ENCODE measurements at regions not wholly inside any gene's neighbourhood (a gene's known extent, or its start where the extent isn't known, plus 50 kb on each side); places are given as distances from the start of the nearest gene placed in this dataset.
"Not testable (repeated sequence)": the region's sequence is repeated elsewhere in the genome, so short reads cannot be mapped to it uniquely, and the experiment has no call there.

GRCh38 chr12:38016602-38017001 is 300.0 kb upstream of the ALG10B start:
- in situ Hi-C loops (cut with HindIII; ENCODE audit: low pct_unique_long_range_greater_than_20kb, low sequenced_read_pairs), result no loop called here
- DNase-seq (ENCODE audit: low read depth), result no peak

DNA sequence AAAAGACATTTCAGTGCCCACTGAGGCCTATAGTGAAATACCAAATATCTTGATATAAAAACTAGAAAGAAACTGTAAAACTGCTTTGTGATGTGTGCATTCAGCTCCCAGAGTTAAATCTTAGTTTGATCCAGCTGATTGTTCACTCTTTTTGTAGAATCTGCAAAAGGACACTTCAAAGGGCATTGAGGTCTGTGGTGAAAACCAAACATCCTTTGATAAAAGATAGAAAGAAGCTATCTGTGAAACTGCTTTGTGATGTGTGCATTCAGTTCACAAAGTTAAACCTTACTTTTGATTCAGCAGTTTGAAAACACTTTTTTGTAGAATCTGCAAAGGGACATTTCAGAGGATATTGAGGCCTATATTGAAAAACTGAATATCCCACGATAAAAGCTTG is 290.7 kb upstream of the ALG10B start:
- DNase-seq (ENCODE audit: low read depth), result no peak
- in situ Hi-C loops (cut with HindIII; ENCODE audit: low pct_unique_long_range_greater_than_20kb, low sequenced_read_pairs), result no loop called here

GRCh38 chr12:38053113-38053512 is 263.5 kb upstream of the ALG10B start:
- no peak for DNase-seq (ENCODE audit: low read depth)
- in situ Hi-C loops (cut with HindIII; ENCODE audit: low pct_unique_long_range_greater_than_20kb, low sequenced_read_pairs), result no loop called here

GRCh38 chr12:38053655-38054464 is 262.7 kb upstream of the ALG10B start:
- in situ Hi-C loops (cut with HindIII; ENCODE audit: low pct_unique_long_range_greater_than_20kb, low sequenced_read_pairs), result no loop called here
- no peak for DNase-seq (ENCODE audit: low read depth)

DNA sequence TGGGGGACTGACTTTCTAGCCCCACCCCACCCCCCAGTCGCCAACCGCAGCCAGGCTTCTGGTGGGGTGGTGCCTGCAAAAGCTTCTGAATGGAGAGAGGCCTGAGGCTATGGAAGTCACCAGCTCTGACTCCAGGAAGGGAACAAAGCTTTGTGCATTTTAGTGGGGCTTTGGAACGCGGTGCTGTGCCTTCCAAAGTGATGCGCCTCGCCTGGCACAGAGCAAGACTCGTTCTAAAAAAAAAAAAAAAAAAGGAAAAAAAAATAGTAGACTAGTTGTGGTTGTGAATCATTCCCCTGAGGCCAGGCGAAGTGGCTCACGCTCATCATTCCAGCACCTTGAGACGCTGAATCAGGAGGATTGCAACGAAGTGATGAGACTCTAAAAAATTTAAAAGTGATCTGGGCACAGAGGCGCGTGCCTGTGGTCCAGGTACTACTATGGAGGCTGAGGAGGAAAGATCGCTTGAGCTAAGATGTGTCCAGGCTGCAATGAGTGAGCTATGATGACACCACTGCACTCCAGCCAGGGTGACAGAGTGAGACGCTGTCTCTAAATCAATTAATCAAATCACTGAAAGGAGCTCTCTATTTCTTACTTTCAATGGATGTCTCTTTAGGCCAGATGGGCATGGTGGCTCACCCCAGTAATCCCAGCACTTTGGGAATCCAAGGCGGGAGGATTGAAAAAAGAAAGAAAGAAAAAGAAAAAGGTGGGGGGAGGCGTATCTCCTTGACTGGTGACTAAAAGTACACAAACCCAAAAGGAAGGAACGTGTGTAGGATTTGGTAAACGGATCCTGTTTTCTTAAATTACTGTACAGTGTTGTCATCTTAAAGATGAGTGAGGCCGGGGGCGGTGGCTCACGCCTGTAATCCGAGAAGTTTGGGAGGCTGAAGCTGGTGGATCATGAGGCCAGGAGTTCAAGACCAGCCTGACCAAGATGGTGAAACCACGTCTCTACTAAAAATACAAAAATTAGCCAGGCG is 259.6 kb upstream of the ALG10B start:
- peak; percentile 96 for DNase-seq (ENCODE audit: low read depth)
- in situ Hi-C loops (cut with HindIII; ENCODE audit: low pct_unique_long_range_greater_than_20kb, low sequenced_read_pairs), result no loop called here

GRCh38 chr12:38099686-38100085 is 216.9 kb upstream of the ALG10B start:
- in situ Hi-C loops (cut with HindIII; ENCODE audit: low pct_unique_long_range_greater_than_20kb, low sequenced_read_pairs), result no loop called here
- no peak for DNase-seq (ENCODE audit: low read depth)

GRCh38 chr12:38101753-38102152 is 214.8 kb upstream of the ALG10B start:
- in situ Hi-C loops (cut with HindIII; ENCODE audit: low pct_unique_long_range_greater_than_20kb, low sequenced_read_pairs), result no loop called here
- no peak for DNase-seq (ENCODE audit: low read depth)

DNA sequence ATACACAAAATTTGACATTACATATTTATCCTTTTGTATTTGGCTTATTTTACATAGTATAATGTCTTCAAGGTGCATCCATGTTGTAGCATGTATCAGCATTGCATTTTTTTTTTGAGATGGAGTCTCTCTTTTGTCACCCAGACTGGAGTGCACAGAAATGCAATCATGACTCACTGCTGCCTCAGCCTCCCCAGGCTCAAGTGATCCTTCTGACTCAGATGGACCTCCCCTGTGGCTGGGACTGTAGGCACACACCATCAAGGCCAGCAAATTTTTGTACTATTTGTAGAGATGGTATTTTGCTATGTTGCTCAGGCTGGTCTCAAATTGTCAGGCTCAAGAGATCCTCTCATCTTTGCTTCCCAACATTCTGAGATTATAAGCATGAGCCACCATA is 214.4 kb upstream of the ALG10B start:
- DNase-seq (ENCODE audit: low read depth), result no peak
- in situ Hi-C loops (cut with HindIII; ENCODE audit: low pct_unique_long_range_greater_than_20kb, low sequenced_read_pairs), result no loop called here

DNA sequence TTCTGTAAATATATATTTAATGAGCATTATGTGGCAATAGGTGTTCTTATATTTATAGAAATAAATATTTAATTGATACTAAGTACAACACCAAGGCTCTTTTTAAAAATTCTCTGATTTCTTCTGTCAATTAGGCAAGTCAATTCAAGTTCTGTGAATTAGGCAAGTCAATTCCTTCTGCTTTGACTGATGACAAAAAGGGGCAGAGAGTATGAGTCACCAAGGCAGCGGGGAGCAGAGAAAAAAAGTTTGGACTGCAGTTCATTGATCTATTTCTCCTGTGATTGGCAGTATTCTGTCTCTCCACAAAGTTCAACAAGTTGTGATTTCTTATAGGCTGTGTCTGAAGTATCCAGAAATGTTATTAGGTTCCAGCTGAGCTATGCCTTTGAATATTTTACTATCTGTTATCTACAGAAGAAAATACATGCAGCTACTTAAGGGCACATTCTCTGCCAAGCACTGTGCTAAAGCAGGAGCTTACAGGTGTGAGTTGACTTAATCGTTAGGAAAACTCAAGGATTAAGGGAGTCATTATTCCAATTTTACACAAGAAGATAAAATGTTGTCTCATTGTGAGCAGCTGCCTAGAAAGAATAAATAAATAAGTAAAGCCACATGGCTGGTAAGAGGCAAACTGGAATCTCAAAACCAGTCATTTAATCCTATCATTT is 206.4 kb upstream of the ALG10B start:
- in situ Hi-C loops (cut with HindIII; ENCODE audit: low pct_unique_long_range_greater_than_20kb, low sequenced_read_pairs), result no loop called here
- DNase-seq (ENCODE audit: low read depth), result no peak

- DNase-seq (ENCODE audit: low read depth), result peak; percentile 80
- in situ Hi-C loops (cut with HindIII; ENCODE audit: low pct_unique_long_range_greater_than_20kb, low sequenced_read_pairs), result no loop called here
Observed at GRCh38 chr12:38113991-38114390, 202.6 kb upstream of the ALG10B start.

DNA sequence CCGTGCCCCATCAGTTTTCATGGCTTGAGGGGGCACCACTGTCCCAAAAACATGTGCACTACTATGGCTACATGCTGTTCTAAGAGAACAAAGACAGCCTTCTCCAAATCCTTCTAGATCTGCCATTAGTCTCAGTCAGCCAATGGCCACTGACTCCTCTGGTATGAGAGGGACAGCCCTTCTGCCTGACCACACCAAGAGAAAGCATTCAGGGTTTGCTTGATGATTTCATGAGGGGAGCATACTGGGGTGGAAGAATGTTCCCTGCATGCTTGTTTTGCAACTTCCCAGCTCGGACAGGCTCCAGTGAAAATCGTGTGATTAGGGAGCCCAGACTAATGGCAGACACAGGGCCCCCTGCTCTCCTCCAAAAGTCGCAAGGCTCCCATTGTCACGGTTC is 199.6 kb upstream of the ALG10B start:
- in situ Hi-C loops (cut with HindIII; ENCODE audit: low pct_unique_long_range_greater_than_20kb, low sequenced_read_pairs), result no loop called here
- no peak for DNase-seq (ENCODE audit: low read depth)

GRCh38 chr12:38118632-38119031 is 197.9 kb upstream of the ALG10B start:
- in situ Hi-C loops (cut with HindIII; ENCODE audit: low pct_unique_long_range_greater_than_20kb, low sequenced_read_pairs), result no loop called here
- DNase-seq (ENCODE audit: low read depth), result no peak

DNA sequence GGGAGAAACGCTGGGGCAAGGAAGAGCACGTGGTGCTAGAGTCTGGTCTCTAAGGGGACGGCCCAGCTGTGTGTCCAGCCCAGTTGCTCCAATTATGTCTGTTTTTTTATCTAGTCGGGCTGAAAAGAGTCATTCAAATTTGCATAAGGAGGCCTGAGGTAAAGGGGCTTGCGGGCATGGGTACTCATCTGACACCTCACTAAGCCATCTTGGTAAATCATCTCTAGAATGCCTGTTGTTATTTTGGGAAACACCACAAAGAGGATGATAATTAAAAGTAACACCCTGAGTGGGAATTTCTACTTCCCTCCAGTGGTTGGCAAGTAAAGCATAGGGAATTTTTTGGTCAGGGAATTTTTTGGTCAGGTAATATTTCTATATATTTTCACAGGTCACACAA is 196.1 kb upstream of the ALG10B start:
- DNase-seq (ENCODE audit: low read depth), result peak; percentile 63
- in situ Hi-C loops (cut with HindIII; ENCODE audit: low pct_unique_long_range_greater_than_20kb, low sequenced_read_pairs), result no loop called here

- DNase-seq (ENCODE audit: low read depth); in situ Hi-C loops (cut with HindIII; ENCODE audit: low pct_unique_long_range_greater_than_20kb, low sequenced_read_pairs): not testable (repeated sequence)
Observed at GRCh38 chr12:38123028-38123427, 193.5 kb upstream of the ALG10B start.

GRCh38 chr12:38123566-38124246 is 192.9 kb upstream of the ALG10B start:
- peak; percentile 77 for DNase-seq (ENCODE audit: low read depth)
- in situ Hi-C loops (cut with HindIII; ENCODE audit: low pct_unique_long_range_greater_than_20kb, low sequenced_read_pairs), result no loop called here

DNA sequence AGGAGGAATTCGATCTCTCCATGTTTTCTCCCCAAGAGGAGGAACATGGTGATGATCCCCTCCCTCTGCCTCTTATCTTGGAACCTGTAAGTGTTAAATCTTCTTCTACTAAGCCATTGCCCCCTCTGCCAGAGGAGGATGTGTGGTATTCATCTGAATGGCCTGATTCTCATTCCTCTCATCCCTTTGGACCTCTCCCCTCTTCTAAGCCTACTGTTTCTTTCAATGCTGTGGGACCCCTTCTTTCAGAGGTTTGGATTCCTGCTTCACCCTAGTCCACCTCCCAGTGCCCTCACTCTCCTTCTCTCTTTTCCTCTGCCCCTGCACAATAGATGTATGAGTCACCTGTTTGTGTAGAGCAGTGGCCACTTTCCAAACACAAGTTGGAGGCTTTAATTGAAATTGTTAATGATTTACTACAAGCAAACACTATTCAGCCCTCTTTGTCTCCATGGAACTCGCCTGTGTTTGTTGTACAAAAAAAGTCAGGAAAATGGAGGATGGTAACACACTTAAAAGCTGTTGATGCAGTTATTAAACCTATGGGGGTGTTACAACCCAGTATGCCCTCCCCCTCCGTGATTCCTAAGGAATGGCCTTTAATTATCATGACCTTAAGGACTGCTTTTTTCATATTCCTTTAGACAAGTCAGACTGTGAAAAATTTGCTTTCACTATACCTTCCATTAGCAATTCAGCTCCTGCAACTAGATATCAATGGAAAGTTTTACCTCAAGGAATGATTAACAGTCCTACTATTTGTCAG is 192.1 kb upstream of the ALG10B start:
- peak; percentile 92 for DNase-seq (ENCODE audit: low read depth)
- in situ Hi-C loops (cut with HindIII; ENCODE audit: low pct_unique_long_range_greater_than_20kb, low sequenced_read_pairs), result no loop called here

DNA sequence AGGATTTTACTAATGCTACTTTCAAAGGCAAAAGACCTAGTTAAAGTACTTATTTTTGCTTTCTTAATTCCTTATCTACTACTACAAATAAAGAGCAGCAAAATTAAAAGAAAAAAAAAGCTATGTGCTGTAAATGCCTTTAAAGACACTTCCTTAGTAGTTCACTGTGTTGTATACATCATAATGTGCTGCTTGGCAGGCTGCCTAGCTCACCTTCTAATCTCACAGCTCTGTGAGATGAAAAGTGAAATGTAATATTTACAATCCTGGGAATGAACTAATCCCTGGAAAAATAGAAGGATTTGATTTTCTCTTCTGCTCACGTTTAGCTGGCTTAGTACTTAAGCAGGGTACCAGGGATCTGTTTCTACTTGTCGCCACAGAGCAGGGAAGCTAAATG is 184.4 kb upstream of the ALG10B start:
- in situ Hi-C loops (cut with HindIII; ENCODE audit: low pct_unique_long_range_greater_than_20kb, low sequenced_read_pairs), result no loop called here
- no peak for DNase-seq (ENCODE audit: low read depth)

- in situ Hi-C loops (cut with HindIII; ENCODE audit: low pct_unique_long_range_greater_than_20kb, low sequenced_read_pairs), result no loop called here
- no peak for DNase-seq (ENCODE audit: low read depth)
Observed at GRCh38 chr12:38137287-38137686, 179.3 kb upstream of the ALG10B start.
